Liver (tissue), 3 donors: ENCODE measurements at regions not wholly inside any gene's neighbourhood (a gene's known extent, or its start where the extent isn't known, plus 50 kb on each side); places are given as distances from the start of the nearest gene placed in this dataset.

ENCODE experiments used
- FOXA1 ChIP-seq: IDR thresholded peaks from 2 replicates; pipeline ENCODE4 v1.6.1; 2016; ENCODE audit warnings: antibody characterized with exemption
- GABPA ChIP-seq, 2 donors: IDR thresholded peaks in 1 of 2; conservative IDR thresholded peaks in 1 of 2; 2 replicates each; pipeline ENCODE4 v1.6.1; 2016; ENCODE audit warnings: antibody characterized with exemption in 2 of 2, mild to moderate bottlenecking in 1 of 2, moderate library complexity in 1 of 2
- HNF4A ChIP-seq, 2 donors: conservative IDR thresholded peaks; 2 replicates each; pipeline ENCODE4 v1.6.1; 2016; ENCODE audit warnings: antibody characterized with exemption in 2 of 2, mild to moderate bottlenecking in 2 of 2
- HNF4G ChIP-seq: IDR thresholded peaks from 2 replicates; pipeline ENCODE4 v1.6.1; 2016; ENCODE audit warnings: antibody characterized with exemption
- MAX ChIP-seq: IDR thresholded peaks from 2 replicates; pipeline ENCODE4 v1.6.1; 2016; ENCODE audit warnings: antibody characterized with exemption
- RAD21 ChIP-seq, 2 donors: IDR thresholded peaks; 2 replicates each; pipeline ENCODE4 v1.6.1; 2016; ENCODE audit warnings: antibody characterized with exemption in 2 of 2, mild to moderate bottlenecking in 2 of 2
- SP1 ChIP-seq: IDR thresholded peaks from 2 replicates; pipeline ENCODE4 v1.6.1; 2018; ENCODE audit warnings: antibody characterized with exemption, mild to moderate bottlenecking
- TAF1 ChIP-seq: conservative IDR thresholded peaks from 2 replicates; pipeline ENCODE4 v1.6.1; 2016; ENCODE audit warnings: antibody characterized with exemption, mild to moderate bottlenecking
- YY1 ChIP-seq: IDR thresholded peaks from 2 replicates; pipeline ENCODE4 v1.6.1; 2016; ENCODE audit warnings: antibody characterized with exemption, mild to moderate bottlenecking
- ZBTB33 ChIP-seq: IDR thresholded peaks from 2 replicates; pipeline ENCODE4 v1.6.1; 2016; ENCODE audit warnings: antibody characterized with exemption
- TF ChIP-seq, protein P1 (sequence below): fragments of 150-350 bp; IDR thresholded peaks from 2 replicates; pipeline ENCODE4 v1.5.1; 2017; ENCODE audit warnings: improper control_type of control experiment, low read depth, low read length; ENCODE audit not compliant: missing input control
- TF ChIP-seq, protein P2 (sequence below): IDR thresholded peaks from 2 replicates; pipeline ENCODE4 v1.6.1; 2016; ENCODE audit warnings: antibody characterized with exemption
- TF ChIP-seq, protein P3 (sequence below): IDR thresholded peaks from 2 replicates; pipeline ENCODE4 v1.6.1; 2016; ENCODE audit warnings: antibody characterized with exemption, mild to moderate bottlenecking
- donor health status: healthy.
- donor health status: healthy.

- TF ChIP-seq, protein P1, sequence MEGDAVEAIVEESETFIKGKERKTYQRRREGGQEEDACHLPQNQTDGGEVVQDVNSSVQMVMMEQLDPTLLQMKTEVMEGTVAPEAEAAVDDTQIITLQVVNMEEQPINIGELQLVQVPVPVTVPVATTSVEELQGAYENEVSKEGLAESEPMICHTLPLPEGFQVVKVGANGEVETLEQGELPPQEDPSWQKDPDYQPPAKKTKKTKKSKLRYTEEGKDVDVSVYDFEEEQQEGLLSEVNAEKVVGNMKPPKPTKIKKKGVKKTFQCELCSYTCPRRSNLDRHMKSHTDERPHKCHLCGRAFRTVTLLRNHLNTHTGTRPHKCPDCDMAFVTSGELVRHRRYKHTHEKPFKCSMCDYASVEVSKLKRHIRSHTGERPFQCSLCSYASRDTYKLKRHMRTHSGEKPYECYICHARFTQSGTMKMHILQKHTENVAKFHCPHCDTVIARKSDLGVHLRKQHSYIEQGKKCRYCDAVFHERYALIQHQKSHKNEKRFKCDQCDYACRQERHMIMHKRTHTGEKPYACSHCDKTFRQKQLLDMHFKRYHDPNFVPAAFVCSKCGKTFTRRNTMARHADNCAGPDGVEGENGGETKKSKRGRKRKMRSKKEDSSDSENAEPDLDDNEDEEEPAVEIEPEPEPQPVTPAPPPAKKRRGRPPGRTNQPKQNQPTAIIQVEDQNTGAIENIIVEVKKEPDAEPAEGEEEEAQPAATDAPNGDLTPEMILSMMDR: no peak
- TF ChIP-seq FOXA1 (no peak), ZBTB33 (no peak), YY1 (no peak), SP1 (no peak), RAD21 (IDR thresholded peaks at IDR 0.05) (no peak), MAX (no peak), GABPA (IDR thresholded peaks at IDR 0.05 in 1 of 2, conservative IDR thresholded peaks at IDR 0.05 in 1 of 2) (no peak), HNF4G (no peak), HNF4A (conservative IDR thresholded peaks at IDR 0.05) (no peak), TAF1 (no peak)
- TF ChIP-seq, protein P2, sequence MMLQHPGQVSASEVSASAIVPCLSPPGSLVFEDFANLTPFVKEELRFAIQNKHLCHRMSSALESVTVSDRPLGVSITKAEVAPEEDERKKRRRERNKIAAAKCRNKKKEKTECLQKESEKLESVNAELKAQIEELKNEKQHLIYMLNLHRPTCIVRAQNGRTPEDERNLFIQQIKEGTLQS: no peak
- TF ChIP-seq, protein P3, sequence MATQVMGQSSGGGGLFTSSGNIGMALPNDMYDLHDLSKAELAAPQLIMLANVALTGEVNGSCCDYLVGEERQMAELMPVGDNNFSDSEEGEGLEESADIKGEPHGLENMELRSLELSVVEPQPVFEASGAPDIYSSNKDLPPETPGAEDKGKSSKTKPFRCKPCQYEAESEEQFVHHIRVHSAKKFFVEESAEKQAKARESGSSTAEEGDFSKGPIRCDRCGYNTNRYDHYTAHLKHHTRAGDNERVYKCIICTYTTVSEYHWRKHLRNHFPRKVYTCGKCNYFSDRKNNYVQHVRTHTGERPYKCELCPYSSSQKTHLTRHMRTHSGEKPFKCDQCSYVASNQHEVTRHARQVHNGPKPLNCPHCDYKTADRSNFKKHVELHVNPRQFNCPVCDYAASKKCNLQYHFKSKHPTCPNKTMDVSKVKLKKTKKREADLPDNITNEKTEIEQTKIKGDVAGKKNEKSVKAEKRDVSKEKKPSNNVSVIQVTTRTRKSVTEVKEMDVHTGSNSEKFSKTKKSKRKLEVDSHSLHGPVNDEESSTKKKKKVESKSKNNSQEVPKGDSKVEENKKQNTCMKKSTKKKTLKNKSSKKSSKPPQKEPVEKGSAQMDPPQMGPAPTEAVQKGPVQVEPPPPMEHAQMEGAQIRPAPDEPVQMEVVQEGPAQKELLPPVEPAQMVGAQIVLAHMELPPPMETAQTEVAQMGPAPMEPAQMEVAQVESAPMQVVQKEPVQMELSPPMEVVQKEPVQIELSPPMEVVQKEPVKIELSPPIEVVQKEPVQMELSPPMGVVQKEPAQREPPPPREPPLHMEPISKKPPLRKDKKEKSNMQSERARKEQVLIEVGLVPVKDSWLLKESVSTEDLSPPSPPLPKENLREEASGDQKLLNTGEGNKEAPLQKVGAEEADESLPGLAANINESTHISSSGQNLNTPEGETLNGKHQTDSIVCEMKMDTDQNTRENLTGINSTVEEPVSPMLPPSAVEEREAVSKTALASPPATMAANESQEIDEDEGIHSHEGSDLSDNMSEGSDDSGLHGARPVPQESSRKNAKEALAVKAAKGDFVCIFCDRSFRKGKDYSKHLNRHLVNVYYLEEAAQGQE: no peak
These were observed 94.0 kb downstream of the CENPW start for GRCh38 chr6:126433927-126434326.
